CD1c-positive myeloid dendritic cell (primary cell): ENCODE measurements at regions not wholly inside any gene's neighbourhood (a gene's known extent, or its start where the extent isn't known, plus 50 kb on each side); places are given as distances from the start of the nearest gene placed in this dataset.
"Not testable (repeated sequence)": the region's sequence is repeated elsewhere in the genome, so short reads cannot be mapped to it uniquely, and the experiment has no call there.

Experiments
- DNase-seq: peaks from one replicate; pipeline ENCODE4 v3.0.0-alpha.2; 2016; ENCODE audit errors: extremely low spot score

- no peak for DNase-seq
Measured at GRCh38 chr9:74331607-74332006, 165.5 kb upstream of the RORB start.

GRCh38 chr9:74333384-74334032 lies 163.6 kb upstream of the RORB start:
- DNase-seq, result no peak

- DNase-seq, result no peak
Measured at GRCh38 chr9:74334271-74334670, 162.9 kb upstream of the RORB start.

- DNase-seq, result no peak
Measured at GRCh38 chr9:74336161-74336560, 161.0 kb upstream of the RORB start.

- no peak for DNase-seq
Measured at GRCh38 chr9:74348777-74349176, 148.4 kb upstream of the RORB start.

- no peak for DNase-seq
Measured at GRCh38 chr9:74355107-74355506, 142.0 kb upstream of the RORB start.

GRCh38 chr9:74357577-74357976 lies 139.6 kb upstream of the RORB start:
- DNase-seq, result no peak

- no peak for DNase-seq
Measured at GRCh38 chr9:74358959-74359358, 138.2 kb upstream of the RORB start.

GRCh38 chr9:74361508-74361907 lies 135.6 kb upstream of the RORB start:
- no peak for DNase-seq

- no peak for DNase-seq
Measured at GRCh38 chr9:74362423-74362822, 134.7 kb upstream of the RORB start.

- no peak for DNase-seq
Measured at GRCh38 chr9:74366111-74366510, 131.0 kb upstream of the RORB start.

- no peak for DNase-seq
Measured at GRCh38 chr9:74369844-74370243, 127.3 kb upstream of the RORB start.

- DNase-seq, result no peak
Measured at GRCh38 chr9:74373348-74373747, 123.8 kb upstream of the RORB start.

- DNase-seq, result no peak
Measured at GRCh38 chr9:74379718-74380117, 117.4 kb upstream of the RORB start.

- no peak for DNase-seq
Measured at GRCh38 chr9:74391816-74392215, 105.3 kb upstream of the RORB start.

GRCh38 chr9:74403581-74403980 lies 93.6 kb upstream of the RORB start:
- DNase-seq, result no peak

- DNase-seq, result no peak
Measured at GRCh38 chr9:74404620-74405019, 92.5 kb upstream of the RORB start.

GRCh38 chr9:74407166-74407565 lies 90.0 kb upstream of the RORB start:
- DNase-seq, result no peak

GRCh38 chr9:74412236-74412979 lies 84.7 kb upstream of the RORB start:
- no peak for DNase-seq

- DNase-seq, result no peak
Measured at GRCh38 chr9:74413876-74414275, 83.3 kb upstream of the RORB start.

GRCh38 chr9:74414325-74414724 lies 82.8 kb upstream of the RORB start:
- DNase-seq, result no peak

- no peak for DNase-seq
Measured at GRCh38 chr9:74415995-74416394, 81.1 kb upstream of the RORB start.

GRCh38 chr9:74424488-74424887 lies 72.6 kb upstream of the RORB start:
- DNase-seq, result not testable (repeated sequence)

GRCh38 chr9:74431467-74431866 lies 65.7 kb upstream of the RORB start:
- DNase-seq, result no peak
